ENCODE measurements at regions not wholly inside any gene's neighbourhood (a gene's known extent, or its start where the extent isn't known, plus 50 kb on each side); places are given as distances from the start of the nearest gene placed in this dataset.

GRCh38 chr4:153141238-153141637 lies 63.0 kb upstream of the TRIM2 start:
- no peak for DNase-seq

GRCh38 chr4:153142700-153143438 lies 61.4 kb upstream of the TRIM2 start:
- DNase-seq = peak; percentile 82

- no peak for DNase-seq
Observed at GRCh38 chr4:153143527-153144348, 60.5 kb upstream of the TRIM2 start.

- DNase-seq = no peak
Observed at GRCh38 chr4:153146031-153146430, 58.2 kb upstream of the TRIM2 start.

- DNase-seq = no peak
Observed at GRCh38 chr4:153146961-153147360, 57.3 kb upstream of the TRIM2 start.

GRCh38 chr4:153148791-153149190 lies 55.5 kb upstream of the TRIM2 start:
- no peak for DNase-seq

GRCh38 chr4:153151535-153152455 lies 52.4 kb upstream of the TRIM2 start:
- DNase-seq = peak; percentile 89

- peak; percentile 77 for DNase-seq
Observed at GRCh38 chr4:153152501-153153338, 51.5 kb upstream of the TRIM2 start.

GRCh38 chr4:153153339-153153871 lies 50.8 kb upstream of the TRIM2 start:
- DNase-seq = peak; percentile 79

GRCh38 chr4:153154007-153154975 lies 50.0 kb upstream of the TRIM2 start:
- DNase-seq = no peak
